ENCODE measurements at regions not wholly inside any gene's neighbourhood (a gene's known extent, or its start where the extent isn't known, plus 50 kb on each side); places are given as distances from the start of the nearest gene placed in this dataset.

GRCh38 chr2:11014026-11014425 is 102.3 kb downstream of the KCNF1 start:
- TF ChIP-seq EZH2phosphoT487 (IDR thresholded peaks at IDR 0.05; ENCODE audit: borderline replicate concordance, low read depth) (no peak), YY1 (IDR thresholded peaks at IDR 0.05; ENCODE audit: low read depth) (no peak), FOSL2 (IDR thresholded peaks at IDR 0.05; ENCODE audit: borderline replicate concordance, low read depth) (no peak), TEAD4 (IDR thresholded peaks at IDR 0.05; ENCODE audit: borderline replicate concordance, insufficient read depth) (no peak), EP300 (IDR thresholded peaks at IDR 0.05; ENCODE audit: borderline replicate concordance in 1 of 2, low read depth in 1 of 2, low read length in 1 of 2) (no peak), PBX3 (IDR thresholded peaks at IDR 0.05) (no peak), RFX5 (IDR thresholded peaks at IDR 0.05; ENCODE audit: low read length) (no peak), CTCF (IDR thresholded peaks at IDR 0.05) (no peak), TAF1 (IDR thresholded peaks at IDR 0.05; ENCODE audit: borderline replicate concordance, low read depth, low read length) (no peak), CHD2 (IDR thresholded peaks at IDR 0.05; ENCODE audit: low read length, partially characterized antibody) (no peak), RCOR1 (IDR thresholded peaks at IDR 0.05; ENCODE audit: low read length) (no peak), POLR2AphosphoS5 (IDR thresholded peaks at IDR 0.05; ENCODE audit: low read depth, low read length) (no peak), FOXJ3 (CRISPR knock-in tag; IDR thresholded peaks at IDR 0.05) (no peak), SMC3 (IDR thresholded peaks at IDR 0.05; ENCODE audit: low read depth, low read length) (no peak), USF2 (IDR thresholded peaks at IDR 0.05; ENCODE audit: borderline replicate concordance, low read depth, low read length) (no peak), REST (IDR thresholded peaks at IDR 0.05; ENCODE audit: low read depth, low read length) (no peak)
- Histone ChIP-seq H4K20me1 (ENCODE audit: insufficient read depth) (no peaks in the 10 kb centered on the region), H3K79me2 (ENCODE audit: insufficient read depth) (no peaks in the 10 kb centered on the region), H3K4me3 (ENCODE audit: low read depth in 2 of 2, low read length in 1 of 2) (no peak overlapping the region), H3K27ac (ENCODE audit: low read depth in 2 of 2, low read length in 1 of 2) (no peak overlapping the region), H3K4me1 (ENCODE audit: control insufficient read depth in 1 of 2, insufficient read depth in 2 of 2, low read depth in 1 of 2, low read length in 1 of 2) (no peaks in the 10 kb centered on the region), H3F3A (replicated peaks; ENCODE audit: insufficient read depth) (no peaks in the 10 kb centered on the region), H3K9me2 (no peaks in the 10 kb centered on the region), H2AFZ (ENCODE audit: low read depth) (no peak overlapping the region), H3K4me2 (no peak overlapping the region), H3K9ac (no peak overlapping the region), H3K9me3 (no peaks in the 10 kb centered on the region), H3K27me3 (ENCODE audit: insufficient read depth) (peaks cover 44% of the 10 kb centered on the region; the same call in 1 of the 2 replicates), H3K36me3 (replicated peaks in 1 of 2; ENCODE audit: control insufficient read depth in 1 of 2, insufficient read depth in 2 of 2, low read length in 1 of 2) (no peaks in the 10 kb centered on the region)
- DNase-seq, result no peak
- 27% methylated on average over 4 of the region's 4 CpGs for WGBS (ENCODE audit: low lambda C conversion rate)
- POLR2A ChIA-PET, result no interaction called here
- CTCF ChIA-PET, result no interaction called here

Measured in SK-N-SH (cell line).